Endodermal cell (in vitro differentiated cells): ENCODE measurements at regions not wholly inside any gene's neighbourhood (a gene's known extent, or its start where the extent isn't known, plus 50 kb on each side); places are given as distances from the start of the nearest gene placed in this dataset.
A peak's percentile ranks its signal among the peaks of the same experiment; 100 is the strongest.
"Not testable (repeated sequence)": the region's sequence is repeated elsewhere in the genome, so short reads cannot be mapped to it uniquely, and the experiment has no call there.

Experiments used
- DNase-seq: peaks from one replicate; pipeline ENCODE4 v3.0.0-alpha.2; 2017
- H3K27ac ChIP-seq: 2 replicates; pipeline ENCODE4 v1.5.1; 2013; ENCODE audit warnings: mild to moderate bottlenecking, low read depth, low read length, moderate library complexity
- H3K27me3 ChIP-seq: 2 replicates; pipeline ENCODE4 v1.6.1; 2013; ENCODE audit warnings: mild to moderate bottlenecking, low read length, moderate library complexity; ENCODE audit not compliant: insufficient read depth, control insufficient read depth, poor library complexity, severe bottlenecking
- H3K36me3 ChIP-seq: 2 replicates; pipeline ENCODE4 v1.7.0; 2013; ENCODE audit warnings: mild to moderate bottlenecking, low read length, moderate library complexity; ENCODE audit not compliant: control insufficient read depth, insufficient read depth
- H3K4me1 ChIP-seq: one replicate; pipeline ENCODE4 v1.7.0; 2013; ENCODE audit warnings: low read length; ENCODE audit not compliant: control insufficient read depth, insufficient read depth
- H3K4me3 ChIP-seq: 2 replicates; pipeline ENCODE4 v1.5.1; 2013; ENCODE audit warnings: mild to moderate bottlenecking, low read length, moderate library complexity
- H3K9ac ChIP-seq: 2 replicates; pipeline ENCODE4 v1.6.1; 2013; ENCODE audit warnings: mild to moderate bottlenecking, low read length, moderate library complexity; ENCODE audit not compliant: poor library complexity, severe bottlenecking; ENCODE audit errors: extremely low read depth
- H3K9me3 ChIP-seq: 2 replicates; pipeline ENCODE4 v1.6.1; 2013; ENCODE audit warnings: mild to moderate bottlenecking, low read length, moderate library complexity; ENCODE audit not compliant: control insufficient read depth
- H3K27ac Mint-ChIP-seq: 2 replicates; pipeline ENCODE4 v1.8.0; 2020; ENCODE audit warnings: mixed read lengths
- H3K27me3 Mint-ChIP-seq: 2 replicates; pipeline ENCODE4 v1.8.0; 2021; ENCODE audit warnings: mild to moderate bottlenecking, mixed read lengths; ENCODE audit not compliant: insufficient read depth
- H3K36me3 Mint-ChIP-seq: 2 replicates; pipeline ENCODE4 v1.8.0; 2020; ENCODE audit warnings: low read depth, mixed read lengths
- H3K4me1 Mint-ChIP-seq: 2 replicates; pipeline ENCODE4 v1.8.0; 2020; ENCODE audit warnings: mixed read lengths
- H3K4me3 Mint-ChIP-seq: 2 replicates; pipeline ENCODE4 v1.8.0; 2020; ENCODE audit warnings: mild to moderate bottlenecking, moderate library complexity, mixed read lengths
- H3K9me3 Mint-ChIP-seq: 2 replicates; pipeline ENCODE4 v1.8.0; 2020; ENCODE audit warnings: mild to moderate bottlenecking, mixed read lengths
- WGBS, 2 experiments: methylation state at CpG; one replicate each; pipeline versions ENCODE4 v1.1.5 to v1.1.7; 2013; ENCODE audit warnings: missing lambda C conversion rate in 2 of 2, mixed read lengths in 1 of 2; ENCODE audit not compliant: insufficient coverage in 1 of 2, insufficient read length in 1 of 2; 5-methylcytosine and 5-hydroxymethylcytosine counted together
- TF ChIP-seq, protein P1 (sequence below): fragments of 200-600 bp; sonication (generic); conservative IDR thresholded peaks from 2 replicates; pipeline ENCODE4 v1.5.0; 2021; ENCODE audit warnings: antibody characterized with exemption, mild to moderate bottlenecking

DNA sequence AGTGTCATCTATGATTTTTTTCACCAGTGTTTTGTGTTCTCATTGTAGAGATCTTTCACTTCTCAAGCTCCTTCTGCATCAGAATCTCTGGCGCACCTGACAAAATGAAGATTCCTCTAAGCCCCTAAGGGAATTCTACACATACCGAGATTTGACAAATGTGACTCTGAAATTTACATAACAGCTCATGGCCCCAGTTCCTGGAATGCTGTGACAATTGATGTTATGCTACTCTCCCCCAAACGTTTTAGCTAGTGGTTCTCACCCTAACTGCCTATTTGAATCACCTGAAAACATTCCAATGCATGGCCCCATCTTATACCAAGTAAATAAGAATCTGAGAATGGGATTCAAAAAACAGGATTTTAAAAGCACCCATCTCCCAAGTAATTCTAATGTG lies 162.1 kb upstream of the FKBP1C start:
- Histone ChIP-seq H3K36me3 (no peaks in the 10 kb centered on the region), H3K27me3 (no peaks in the 10 kb centered on the region), H3K9ac (no peak overlapping the region), H3K9me3 (peaks cover 4% of the 10 kb centered on the region), H3K4me3 (no peak overlapping the region), H3K27ac (no peak overlapping the region), H3K4me1 (no peaks in the 10 kb centered on the region)
- no peak for DNase-seq
- Mint-ChIP-seq H3K9me3 (peaks cover 4% of the 10 kb centered on the region), H3K36me3 (no peaks in the 10 kb centered on the region), H3K4me1 (peaks cover 2% of the 10 kb centered on the region), H3K27ac (no peak overlapping the region), H3K27me3 (no peaks in the 10 kb centered on the region), H3K4me3 (no peak overlapping the region)
- 75 to 100% methylated on average over 2 to 3 of the region's 3 CpGs for WGBS, 2 experiments
- TF ChIP-seq, protein P1, sequence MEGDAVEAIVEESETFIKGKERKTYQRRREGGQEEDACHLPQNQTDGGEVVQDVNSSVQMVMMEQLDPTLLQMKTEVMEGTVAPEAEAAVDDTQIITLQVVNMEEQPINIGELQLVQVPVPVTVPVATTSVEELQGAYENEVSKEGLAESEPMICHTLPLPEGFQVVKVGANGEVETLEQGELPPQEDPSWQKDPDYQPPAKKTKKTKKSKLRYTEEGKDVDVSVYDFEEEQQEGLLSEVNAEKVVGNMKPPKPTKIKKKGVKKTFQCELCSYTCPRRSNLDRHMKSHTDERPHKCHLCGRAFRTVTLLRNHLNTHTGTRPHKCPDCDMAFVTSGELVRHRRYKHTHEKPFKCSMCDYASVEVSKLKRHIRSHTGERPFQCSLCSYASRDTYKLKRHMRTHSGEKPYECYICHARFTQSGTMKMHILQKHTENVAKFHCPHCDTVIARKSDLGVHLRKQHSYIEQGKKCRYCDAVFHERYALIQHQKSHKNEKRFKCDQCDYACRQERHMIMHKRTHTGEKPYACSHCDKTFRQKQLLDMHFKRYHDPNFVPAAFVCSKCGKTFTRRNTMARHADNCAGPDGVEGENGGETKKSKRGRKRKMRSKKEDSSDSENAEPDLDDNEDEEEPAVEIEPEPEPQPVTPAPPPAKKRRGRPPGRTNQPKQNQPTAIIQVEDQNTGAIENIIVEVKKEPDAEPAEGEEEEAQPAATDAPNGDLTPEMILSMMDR: no peak

GRCh38 chr6:63053206-63053605 lies 158.1 kb upstream of the FKBP1C start:
- TF ChIP-seq, protein P1: peak; percentile 20
- H3K27me3 Mint-ChIP-seq, H3K36me3 Mint-ChIP-seq, H3K4me3 ChIP-seq, H3K27ac ChIP-seq, H3K9ac ChIP-seq, H3K9me3 ChIP-seq, H3K4me1 Mint-ChIP-seq, H3K36me3 ChIP-seq, H3K4me1 ChIP-seq, H3K27me3 ChIP-seq: not testable (repeated sequence)
- DNase-seq: peak; percentile 77
- peak overlapping the region; percentile 64 for H3K4me3 Mint-ChIP-seq
- H3K9me3 Mint-ChIP-seq: peaks cover 11% of the 10 kb centered on the region
- WGBS, 2 experiments: 84 to 85% methylated on average over 4 to 9 of the region's 9 CpGs
- peak overlapping the region; percentile 80 for H3K27ac Mint-ChIP-seq

DNA sequence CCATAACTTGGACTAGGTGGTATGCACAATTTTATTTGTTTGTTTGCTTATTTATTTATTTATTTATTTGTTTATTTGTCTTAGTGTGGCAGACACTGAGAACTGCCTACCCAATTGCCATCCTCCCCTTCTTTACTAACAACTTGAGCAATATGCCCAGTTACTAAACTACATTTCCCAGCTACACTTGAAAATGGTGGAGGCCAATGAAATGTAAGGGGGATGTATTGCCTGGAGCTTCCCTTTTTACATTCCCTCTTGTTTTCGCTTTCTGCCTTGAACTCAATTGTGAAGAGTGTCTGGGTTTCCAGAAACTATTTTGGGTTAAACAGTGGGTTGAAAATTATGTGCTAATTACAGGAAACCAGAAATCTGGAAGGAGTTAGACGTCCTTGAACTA lies 152.7 kb upstream of the FKBP1C start:
- no peak for DNase-seq
- H3K36me3 ChIP-seq: no peaks in the 10 kb centered on the region
- no peak overlapping the region for H3K9ac ChIP-seq
- Mint-ChIP-seq H3K9me3 (peaks cover 28% of the 10 kb centered on the region), H3K4me3 (no peak overlapping the region), H3K4me1 (peaks cover 1% of the 10 kb centered on the region), H3K36me3 (peaks cover 2% of the 10 kb centered on the region), H3K27ac (no peak overlapping the region), H3K27me3 (no peaks in the 10 kb centered on the region)
- H3K4me1 ChIP-seq: no peaks in the 10 kb centered on the region
- no peaks in the 10 kb centered on the region for H3K27me3 ChIP-seq
- WGBS, 2 experiments: 73% methylated on average over 2 of the region's 2 CpGs; no CpG with 5 or more reads in 1 of the 2 experiments
- H3K9me3 ChIP-seq: peaks cover 13% of the 10 kb centered on the region
- TF ChIP-seq, protein P1: no peak
- H3K4me3 ChIP-seq: no peak overlapping the region
- no peak overlapping the region for H3K27ac ChIP-seq
